Gastrocnemius medialis (tissue), 4 donors: ENCODE measurements at regions not wholly inside any gene's neighbourhood (a gene's known extent, or its start where the extent isn't known, plus 50 kb on each side); places are given as distances from the start of the nearest gene placed in this dataset.

ENCODE experiments used
- CTCF ChIP-seq, 5 experiments: fragments of 450-650 bp in 3 of 5; fragments of 200-600 bp in 2 of 5; sonication (generic) in 2 of 5; IDR thresholded peaks in 4 of 5; conservative IDR thresholded peaks in 1 of 5; 1 replicate in 4 of 5; 2 replicates in 1 of 5; pipeline ENCODE4 v1.5.1; 2016 to 2019; ENCODE audit warnings: antibody characterized with exemption in 5 of 5, mild to moderate bottlenecking in 3 of 5, moderate library complexity in 3 of 5
- POLR2A ChIP-seq, 2 donors: fragments of 450-650 bp; IDR thresholded peaks; one replicate each; pipeline ENCODE4 v1.6.1; 2017; ENCODE audit warnings: antibody characterized with exemption in 2 of 2, mild to moderate bottlenecking in 2 of 2, moderate library complexity in 2 of 2

- peak in 2 of 5 experiments; percentile 25 to 26 for TF ChIP-seq CTCF (IDR thresholded peaks at IDR 0.05 in 4 of 5, conservative IDR thresholded peaks at IDR 0.05 in 1 of 5)
- TF ChIP-seq POLR2A (IDR thresholded peaks at IDR 0.05): no peak
Observed at GRCh38 chr18:24543795-24544498, 83.5 kb downstream of the HRH4 start.
